ENCODE measurements at regions not wholly inside any gene's neighbourhood (a gene's known extent, or its start where the extent isn't known, plus 50 kb on each side); places are given as distances from the start of the nearest gene placed in this dataset.
A peak's percentile ranks its signal among the peaks of the same experiment; 100 is the strongest.

GRCh38 chr3:64915778-64916177, 228.0 kb upstream of the ADAMTS9 start:
- 57 to 80% methylated on average over 2 of the region's 2 CpGs for WGBS, 2 donors
- H3K27me3 ChIP-seq: no peaks in the 10 kb centered on the region
- H3K4me3 ChIP-seq (replicated peaks in 1 of 3): no peak overlapping the region
- H3K36me3 ChIP-seq: no peaks in the 10 kb centered on the region
- peak overlapping the region in 1 of 3 donors; percentile 20 for H3K27ac ChIP-seq
- intact Hi-C loops (cut with DNase I): no loop called here
- TF ChIP-seq POLR2A (IDR thresholded peaks at IDR 0.05): no peak
- TF ChIP-seq CTCF (IDR thresholded peaks at IDR 0.05): no peak
- peaks cover 8 to 14% of the 10 kb centered on the region in 2 donors for H3K4me1 ChIP-seq
- no peaks in the 10 kb centered on the region for H3K9me3 ChIP-seq
- DNase-seq: no peak

GRCh38 chr3:64913515-64913914, 225.7 kb upstream of the ADAMTS9 start:
- 94 to 95% methylated on average over 4 of the region's 4 CpGs for WGBS, 2 donors

DNA sequence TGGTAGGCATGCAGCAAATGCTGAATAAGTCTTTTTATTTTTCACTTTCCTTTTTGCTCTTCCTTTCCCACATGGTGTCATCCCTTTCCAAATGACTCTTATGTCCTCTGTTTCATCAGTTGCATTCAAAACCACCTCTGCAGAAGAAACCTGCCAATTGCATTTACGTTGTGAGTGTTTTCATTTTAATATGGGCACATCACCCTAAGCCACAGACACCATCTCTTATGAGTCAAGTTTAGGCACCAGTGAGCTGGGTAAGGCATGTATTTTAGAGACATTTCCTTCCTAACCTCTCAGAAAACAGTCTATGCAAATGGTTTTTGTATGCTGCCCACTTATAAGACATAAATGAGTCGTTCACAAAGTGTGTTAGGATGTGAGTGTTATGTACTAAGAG, 223.3 kb upstream of the ADAMTS9 start:
- DNase-seq: no peak
- no peaks in the 10 kb centered on the region for H3K9me3 ChIP-seq
- H3K27me3 ChIP-seq: no peaks in the 10 kb centered on the region
- no peak for TF ChIP-seq CTCF (IDR thresholded peaks at IDR 0.05)
- TF ChIP-seq POLR2A (IDR thresholded peaks at IDR 0.05): no peak
- no peak overlapping the region for H3K4me3 ChIP-seq (replicated peaks in 1 of 3)
- peaks cover 3 to 15% of the 10 kb centered on the region in 2 donors for H3K4me1 ChIP-seq
- WGBS, 2 donors: 86 to 87% methylated on average over 2 of the region's 2 CpGs
- intact Hi-C loops (cut with DNase I): no loop called here
- no peaks in the 10 kb centered on the region for H3K36me3 ChIP-seq
- no peak overlapping the region for H3K27ac ChIP-seq

More at GRCh38 chr3:64913515-64913914, 225.7 kb upstream of the ADAMTS9 start:
- H3K27ac ChIP-seq: no peak overlapping the region
- no peaks in the 10 kb centered on the region for H3K27me3 ChIP-seq
- TF ChIP-seq CTCF (IDR thresholded peaks at IDR 0.05) (no peak), POLR2A (IDR thresholded peaks at IDR 0.05) (no peak)
- intact Hi-C loops (cut with DNase I): no loop called here
- peaks cover 8 to 16% of the 10 kb centered on the region in 2 donors for H3K4me1 ChIP-seq
- DNase-seq: no peak
- no peaks in the 10 kb centered on the region for H3K9me3 ChIP-seq
- H3K4me3 ChIP-seq (replicated peaks in 1 of 3): no peak overlapping the region
- H3K36me3 ChIP-seq: no peaks in the 10 kb centered on the region

- no peak for TF ChIP-seq POLR2A (IDR thresholded peaks at IDR 0.05)
- TF ChIP-seq CTCF (IDR thresholded peaks at IDR 0.05): no peak
- H3K4me3 ChIP-seq (replicated peaks in 1 of 3): no peak overlapping the region
- H3K27me3 ChIP-seq: no peaks in the 10 kb centered on the region
- no peak overlapping the region for H3K27ac ChIP-seq
- no peak for DNase-seq
- no peaks in the 10 kb centered on the region for H3K36me3 ChIP-seq
- intact Hi-C loops (cut with DNase I): no loop called here
- 66 to 73% methylated on average over 4 of the region's 4 CpGs for WGBS, 2 donors
- no peaks in the 10 kb centered on the region for H3K9me3 ChIP-seq
- H3K4me1 ChIP-seq: peaks cover 0 to 10% of the 10 kb centered on the region in 2 donors
Observed at GRCh38 chr3:64909757-64910467, 222.1 kb upstream of the ADAMTS9 start.

DNA sequence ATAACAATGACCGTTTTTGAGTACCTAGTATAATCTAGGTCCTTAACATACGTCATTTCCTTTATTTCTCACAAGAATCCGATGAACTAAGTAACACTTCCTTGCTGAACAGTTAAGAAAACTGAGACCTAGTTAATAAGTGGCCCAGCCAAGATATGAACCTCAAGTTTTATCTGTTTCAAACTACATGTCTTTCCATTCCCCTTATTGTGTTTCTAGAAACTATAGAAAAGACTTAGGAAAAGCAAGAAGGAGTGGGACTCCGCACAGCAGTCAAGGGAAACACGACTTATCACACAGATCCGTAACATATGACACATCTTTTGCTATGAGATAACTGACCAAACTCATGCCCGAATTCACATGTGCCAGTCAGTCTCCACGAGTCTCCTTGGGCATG, 221.2 kb upstream of the ADAMTS9 start:
- Histone ChIP-seq H3K27me3 (no peaks in the 10 kb centered on the region), H3K4me1 (peaks cover 0 to 10% of the 10 kb centered on the region in 2 donors), H3K36me3 (no peaks in the 10 kb centered on the region), H3K27ac (no peak overlapping the region), H3K4me3 (replicated peaks in 1 of 3) (no peak overlapping the region), H3K9me3 (no peaks in the 10 kb centered on the region)
- intact Hi-C loops (cut with DNase I): no loop called here
- DNase-seq: no peak
- WGBS, 2 donors: 91 to 93% methylated on average over 8 of the region's 8 CpGs
- TF ChIP-seq CTCF (IDR thresholded peaks at IDR 0.05) (no peak), POLR2A (IDR thresholded peaks at IDR 0.05) (no peak)

Measured in thyroid gland (tissue), 4 donors.